Left hindlimb (tissue), 1 donor: ENCODE measurements at regions not wholly inside any gene's neighbourhood (a gene's known extent, or its start where the extent isn't known, plus 50 kb on each side); places are given as distances from the start of the nearest gene placed in this dataset.

Experiments
- DNase-seq: peaks from one replicate; pipeline ENCODE4 v3.0.0-alpha.2; 2018

GRCh38 chr4:38489924-38490639 lies 173.9 kb upstream of the KLF3 start:
- DNase-seq = peak; percentile 58

DNA sequence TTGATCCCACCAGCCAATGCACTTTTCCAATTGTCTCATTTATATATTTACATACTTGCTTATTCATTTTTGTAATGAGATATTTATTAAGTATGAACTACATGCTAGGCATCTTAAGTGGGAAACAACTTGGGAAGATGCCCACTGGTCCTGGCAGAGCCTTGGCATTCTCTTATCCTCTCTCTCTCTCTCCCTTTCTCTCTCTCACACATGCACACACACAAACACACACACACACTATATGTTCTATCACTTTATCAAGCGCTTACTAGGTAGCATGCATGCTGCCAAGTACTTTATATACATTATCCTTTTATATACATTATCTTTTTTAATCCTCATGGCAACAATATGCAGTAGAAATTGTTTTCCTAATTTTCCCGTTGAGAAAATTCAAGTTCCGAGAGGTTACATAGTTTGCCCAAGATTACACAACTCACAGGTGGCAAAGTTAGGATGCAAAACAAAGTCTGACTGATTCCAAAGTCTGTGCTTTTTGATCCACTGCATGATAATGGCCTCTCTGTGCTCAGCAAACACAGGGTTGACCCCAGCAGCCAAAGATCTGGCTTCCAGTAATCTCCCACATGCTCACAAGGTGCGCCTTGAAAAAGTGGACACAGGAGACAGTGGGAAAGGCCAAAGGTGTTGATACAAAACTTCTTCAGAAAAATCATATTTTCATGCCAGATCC lies 173.1 kb upstream of the KLF3 start:
- no peak for DNase-seq

DNA sequence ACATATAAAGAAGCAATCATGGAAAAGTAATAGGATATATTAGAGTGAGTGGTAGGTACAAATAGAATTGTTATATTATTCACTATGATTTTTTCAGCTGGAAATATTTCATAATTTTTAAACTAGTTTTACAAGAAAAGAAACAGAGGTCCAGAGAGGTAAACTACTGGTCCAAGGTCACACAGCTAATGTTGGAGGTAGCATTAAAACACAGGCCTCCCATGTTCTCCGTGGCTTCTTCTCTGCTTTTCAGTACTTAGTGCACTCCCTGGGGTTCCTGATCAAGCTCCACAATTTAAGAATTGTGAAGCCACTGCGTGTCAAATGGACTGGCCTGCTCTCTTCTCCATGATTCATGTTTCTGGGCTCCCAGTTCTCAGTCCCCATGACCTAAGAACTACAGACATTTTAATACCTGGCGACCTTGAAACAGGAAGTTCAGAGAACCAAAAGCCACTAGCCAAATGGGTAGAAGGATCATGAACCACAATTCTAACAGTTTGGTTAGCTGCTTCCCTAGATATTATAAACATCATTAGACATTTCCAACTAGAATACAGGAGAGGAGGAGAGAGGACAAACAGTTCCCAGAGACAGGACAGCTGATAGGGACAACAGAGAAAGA lies 172.0 kb upstream of the KLF3 start:
- DNase-seq = no peak

GRCh38 chr4:38493066-38493465 lies 170.9 kb upstream of the KLF3 start:
- no peak for DNase-seq

DNA sequence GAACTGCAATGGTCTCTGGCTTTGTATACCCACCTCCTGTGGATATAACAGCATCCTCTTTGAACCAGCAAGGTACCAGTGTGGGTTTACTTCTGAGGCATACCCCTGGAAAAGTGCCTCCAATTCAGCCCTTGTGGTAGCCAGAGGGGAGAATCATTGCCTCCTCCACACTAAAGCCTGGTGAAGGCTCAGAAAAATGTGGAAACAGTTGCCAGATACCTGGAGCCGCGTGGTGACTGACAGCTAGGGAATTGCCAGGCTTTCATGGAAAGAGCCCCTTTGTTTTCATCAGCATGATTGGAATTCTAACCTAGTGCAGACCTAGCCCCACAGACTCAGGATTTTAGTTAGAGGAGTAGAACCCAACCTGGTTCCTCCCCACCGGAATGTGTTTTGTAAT lies 168.6 kb upstream of the KLF3 start:
- no peak for DNase-seq

DNA sequence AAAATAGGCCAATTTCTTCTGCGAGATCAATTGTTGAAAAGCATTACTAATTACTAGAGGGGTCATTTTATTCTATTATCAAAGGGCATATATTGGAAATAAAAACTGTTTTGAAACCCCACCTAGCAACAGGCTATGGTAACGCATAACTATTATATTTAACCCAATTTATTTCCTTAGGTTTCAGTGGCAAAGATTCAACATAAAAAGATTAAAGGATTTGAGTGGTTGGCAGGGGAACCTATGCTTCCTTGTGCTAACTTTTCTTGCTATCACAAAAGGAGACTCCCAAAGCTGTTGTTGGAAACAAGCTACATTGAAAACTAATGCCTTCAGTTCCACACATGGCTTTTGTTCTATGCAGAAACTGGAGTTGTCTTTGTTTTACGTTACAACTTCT lies 166.9 kb upstream of the KLF3 start:
- no peak for DNase-seq

- no peak for DNase-seq
These were observed 164.9 kb upstream of the KLF3 start for GRCh38 chr4:38499101-38499500.

- no peak for DNase-seq
These were observed 163.6 kb upstream of the KLF3 start for GRCh38 chr4:38500433-38500832.

- DNase-seq = no peak
These were observed 162.3 kb upstream of the KLF3 start for GRCh38 chr4:38501698-38502097.

DNA sequence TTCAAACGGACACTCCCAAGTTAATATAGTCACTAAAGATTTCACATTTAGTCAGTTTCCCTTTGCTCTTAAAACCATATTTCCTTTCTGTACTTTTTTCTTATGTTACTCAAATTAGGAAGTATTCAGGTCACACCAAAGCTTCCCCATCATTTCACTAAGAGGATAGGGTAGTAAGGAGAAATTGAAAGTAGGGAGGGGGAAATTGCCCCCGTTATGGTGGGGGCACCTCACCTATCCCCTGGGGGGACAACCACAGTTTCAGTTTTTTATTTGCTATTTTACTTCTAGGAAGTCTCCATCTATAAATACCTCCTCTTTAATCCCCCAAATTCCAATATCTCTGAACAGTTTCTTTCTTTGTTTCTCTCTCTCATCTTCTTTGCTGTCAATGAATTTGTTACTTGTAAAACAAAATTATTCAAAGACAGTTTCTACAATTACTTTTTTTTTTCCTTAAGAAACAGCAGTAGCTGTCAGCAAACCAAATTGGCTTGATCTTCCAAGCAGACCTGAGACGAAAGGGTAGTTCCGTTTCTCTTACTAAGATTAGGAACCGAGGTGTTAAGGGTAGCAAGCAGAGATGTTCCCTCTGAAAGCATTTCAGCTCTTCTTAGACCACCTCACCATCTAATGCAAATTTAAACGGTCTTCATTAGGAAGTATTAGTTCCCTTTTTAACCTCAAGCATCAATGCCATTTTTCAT lies 160.2 kb upstream of the KLF3 start:
- no peak for DNase-seq

GRCh38 chr4:38504396-38504715 lies 159.6 kb upstream of the KLF3 start:
- DNase-seq = no peak

DNA sequence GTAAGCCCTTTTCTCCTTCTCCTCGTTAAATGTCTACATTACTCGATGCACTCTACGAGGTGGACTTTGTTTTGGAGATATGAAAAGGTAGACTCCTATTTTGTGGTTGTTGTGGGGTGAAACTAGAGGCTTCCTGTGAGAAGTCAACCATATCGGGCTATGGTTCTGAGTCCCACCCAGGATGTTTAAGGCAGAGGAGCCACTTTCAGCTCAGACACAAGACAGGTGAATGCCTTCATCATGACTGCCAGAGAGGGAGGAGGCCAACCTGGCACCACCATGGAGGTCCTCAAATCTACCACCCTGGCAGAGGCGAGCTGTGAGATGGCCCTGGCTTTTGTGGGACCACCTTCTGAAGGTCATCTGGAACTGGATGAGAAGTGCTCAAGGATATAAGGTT lies 154.4 kb upstream of the KLF3 start:
- DNase-seq = no peak

DNA sequence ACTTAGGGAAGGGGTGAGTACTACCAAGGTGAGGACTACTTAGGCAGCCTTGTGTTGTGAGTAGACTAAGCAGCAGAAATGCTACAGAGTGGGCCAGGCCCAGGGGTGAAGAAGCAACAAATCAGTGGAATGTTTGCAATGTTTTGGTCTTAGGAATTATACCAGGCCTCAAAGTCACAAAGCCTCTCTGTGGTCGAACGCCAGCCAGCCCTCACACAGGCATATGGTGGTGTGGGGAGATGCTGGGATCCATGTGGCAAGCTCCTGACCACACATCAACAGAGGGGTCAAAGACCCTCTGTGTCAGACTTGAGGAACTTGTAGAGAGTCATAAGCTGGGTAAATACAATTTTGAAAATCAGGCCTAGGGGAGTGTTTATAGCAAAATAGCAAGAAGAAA lies 153.8 kb upstream of the KLF3 start:
- DNase-seq = no peak

GRCh38 chr4:38511702-38512101 lies 152.3 kb upstream of the KLF3 start:
- DNase-seq = no peak

GRCh38 chr4:38512840-38513239 lies 151.2 kb upstream of the KLF3 start:
- DNase-seq = no peak

- DNase-seq = no peak
These were observed 149.4 kb upstream of the KLF3 start for GRCh38 chr4:38514465-38515146.

DNA sequence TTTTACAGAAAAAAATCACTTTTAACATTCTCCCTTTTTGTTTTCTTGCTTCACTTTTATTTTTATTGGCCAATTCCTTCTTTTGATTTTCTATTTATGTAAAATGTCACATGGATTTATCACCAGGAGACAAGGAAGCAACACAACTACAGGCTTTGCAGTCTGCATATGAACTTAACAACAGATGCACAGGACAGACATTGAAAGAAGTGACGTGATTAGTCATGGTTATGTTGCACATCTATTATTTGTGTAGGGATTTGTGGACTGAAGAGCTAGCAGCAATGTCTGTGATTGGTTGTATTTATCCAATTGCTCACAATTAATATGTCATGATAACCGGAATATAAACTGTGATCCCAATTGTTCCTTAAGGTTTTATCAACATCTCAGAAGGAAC lies 147.8 kb upstream of the KLF3 start:
- no peak for DNase-seq

DNA sequence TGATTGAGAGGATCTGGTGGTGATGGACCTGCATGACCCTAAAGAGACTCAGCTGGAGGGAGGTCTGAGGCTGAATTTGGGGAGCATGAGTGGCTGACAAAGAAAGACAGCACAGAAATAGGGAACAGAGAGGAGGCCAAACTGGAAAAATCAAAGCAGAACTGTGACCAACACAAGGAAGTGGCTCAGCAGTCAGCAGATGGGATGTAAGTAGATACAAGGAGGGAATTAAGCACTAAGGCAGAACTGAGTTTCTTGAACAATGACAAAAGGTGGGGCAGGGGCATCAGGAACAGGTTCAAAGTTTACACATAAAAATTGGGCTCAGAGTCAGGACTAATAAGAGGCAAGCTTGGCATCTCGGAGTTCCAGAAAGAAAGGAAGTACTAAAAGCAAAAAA lies 144.3 kb upstream of the KLF3 start:
- no peak for DNase-seq

DNA sequence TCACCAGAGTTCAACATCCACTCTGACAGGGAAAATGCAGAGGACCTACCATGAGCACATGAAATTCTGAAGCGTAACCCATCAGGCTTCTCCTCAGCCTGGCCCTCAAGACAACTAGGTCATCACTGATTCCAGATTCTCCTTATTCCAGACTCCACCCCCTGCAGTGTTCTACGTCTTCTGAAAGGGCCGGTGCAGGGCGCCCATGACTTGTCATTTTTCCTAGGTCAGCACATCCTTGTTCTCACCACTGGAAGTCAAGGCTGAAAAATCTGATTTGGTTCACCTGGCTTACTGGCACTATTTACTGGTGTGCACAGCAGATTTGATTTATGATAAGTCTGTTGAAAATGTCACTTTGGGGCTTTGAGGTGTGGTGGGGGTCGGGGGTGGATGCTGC lies 140.9 kb upstream of the KLF3 start:
- no peak for DNase-seq

DNA sequence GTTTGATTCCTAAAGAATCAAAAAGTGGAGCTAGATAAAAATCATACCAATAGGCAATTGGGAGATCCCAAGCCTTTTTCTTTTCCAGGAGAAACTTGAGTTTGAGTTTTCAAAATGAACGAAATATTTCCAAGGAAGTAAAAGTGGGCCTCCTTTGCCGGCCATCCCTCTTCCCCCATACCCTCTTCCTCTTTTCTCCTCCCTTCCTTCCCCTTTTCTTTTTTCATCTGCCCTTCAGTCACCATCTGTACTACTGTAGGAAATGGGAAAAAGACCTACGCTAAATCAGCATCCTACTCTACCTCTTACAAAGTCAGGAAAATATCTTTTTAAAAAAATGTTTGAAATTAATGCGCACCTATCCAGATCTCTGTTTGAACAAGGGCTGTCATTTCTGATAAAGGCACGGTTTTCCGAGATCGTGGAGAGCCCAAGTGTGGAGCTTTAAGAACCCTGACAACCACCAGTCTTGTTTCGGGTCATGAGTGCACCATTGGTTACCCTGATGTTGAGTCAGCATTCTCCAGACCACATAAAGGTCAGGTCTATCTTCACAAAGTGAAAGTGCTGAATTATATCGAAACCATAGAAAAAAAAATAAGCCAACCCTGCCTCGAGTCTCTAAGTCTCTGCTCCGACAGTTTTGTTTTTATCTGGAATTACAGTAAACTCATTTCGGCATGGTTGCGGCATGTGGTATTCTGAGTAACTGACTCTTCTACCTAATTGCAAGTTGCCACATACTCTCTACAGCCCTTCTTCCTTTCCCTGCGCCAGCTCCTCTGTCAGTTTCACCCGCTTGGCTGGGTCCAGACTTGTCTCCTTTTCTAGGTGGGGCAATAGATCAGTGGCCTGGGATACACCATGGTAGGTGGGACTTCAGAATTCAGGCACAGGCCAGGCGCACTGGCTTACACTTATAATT lies 140.2 kb upstream of the KLF3 start:
- DNase-seq = no peak

DNA sequence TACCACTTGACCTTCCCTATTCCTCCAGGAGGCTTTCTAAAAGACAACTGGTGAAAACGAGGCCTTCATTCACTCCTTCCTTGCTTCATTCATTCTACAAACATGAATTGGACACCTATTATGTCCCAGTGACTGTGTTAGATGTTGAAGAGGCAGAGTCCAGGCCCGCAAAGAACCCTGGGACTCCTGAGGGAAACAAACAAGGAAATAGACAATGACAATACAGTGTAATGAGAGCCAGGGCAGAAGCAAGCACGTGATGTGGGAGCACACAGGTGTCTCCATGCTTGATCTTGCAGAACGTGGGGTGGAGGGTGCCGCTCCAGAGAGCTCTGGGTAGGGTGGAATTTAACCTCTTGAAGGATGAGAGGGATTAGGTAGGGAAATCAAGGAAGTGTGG lies 137.6 kb upstream of the KLF3 start:
- DNase-seq = no peak
